ENCODE measurements at regions not wholly inside any gene's neighbourhood (a gene's known extent, or its start where the extent isn't known, plus 50 kb on each side); places are given as distances from the start of the nearest gene placed in this dataset.

GRCh38 chr22:47627556-47628253 lies 865.3 kb downstream of the TBC1D22A start:
- ATAC-seq (ENCODE audit: low FRiP score): no peak
- DNase-seq (ENCODE audit: low spot score): no peak

GRCh38 chr22:47626428-47627390 lies 864.3 kb downstream of the TBC1D22A start:
- TF ChIP-seq CTCF (IDR thresholded peaks at IDR 0.05): no peak
- DNase-seq (ENCODE audit: low spot score) (no peak), ATAC-seq (ENCODE audit: low FRiP score) (no peak)

More at GRCh38 chr22:47627556-47628253, 865.3 kb downstream of the TBC1D22A start:
- TF ChIP-seq CTCF (IDR thresholded peaks at IDR 0.05): no peak

GRCh38 chr22:47625531-47626427 lies 863.3 kb downstream of the TBC1D22A start:
- DNase-seq (ENCODE audit: low spot score): no peak
- TF ChIP-seq CTCF (IDR thresholded peaks at IDR 0.05): no peak
- no peak for ATAC-seq (ENCODE audit: low FRiP score)

- TF ChIP-seq CTCF (IDR thresholded peaks at IDR 0.05): no peak
- DNase-seq (ENCODE audit: low spot score) (no peak), ATAC-seq (ENCODE audit: low FRiP score) (no peak)
Observed at GRCh38 chr22:47625013-47625385, 862.5 kb downstream of the TBC1D22A start.

GRCh38 chr22:47624252-47625012 lies 862.0 kb downstream of the TBC1D22A start:
- no peak for DNase-seq (ENCODE audit: low spot score)
- no peak for TF ChIP-seq CTCF (IDR thresholded peaks at IDR 0.05)
- no peak for ATAC-seq (ENCODE audit: low FRiP score)

- TF ChIP-seq CTCF (IDR thresholded peaks at IDR 0.05): no peak
- DNase-seq (ENCODE audit: low spot score) (no peak), ATAC-seq (ENCODE audit: low FRiP score) (no peak)
Observed at GRCh38 chr22:47623763-47624148, 861.3 kb downstream of the TBC1D22A start.

All from omental fat pad (tissue), 3 donors.